Motor neuron (in vitro differentiated cells): ENCODE measurements at regions not wholly inside any gene's neighbourhood (a gene's known extent, or its start where the extent isn't known, plus 50 kb on each side); places are given as distances from the start of the nearest gene placed in this dataset.

Experiments
- ATAC-seq, 8 experiments: fragments of 200-7000 bp; cut with Tn5 transposase; replicated peaks in 6 of 8; 2 replicates each; pipeline ENCODE4 v1.8.0; 2021; ENCODE audit warnings: mild to moderate bottlenecking in 8 of 8, moderate library complexity in 8 of 8
- H3K27ac ChIP-seq, 2 donors: fragments of 250-450 bp; sonication (Bioruptor Pico); 2 replicates each; pipeline ENCODE4 v1.9.0; 2021; ENCODE audit warnings: antibody characterized with exemption in 2 of 2, mild to moderate bottlenecking in 2 of 2, moderate library complexity in 1 of 2
- H3K4me1 ChIP-seq, 2 donors: fragments of 250-450 bp; sonication (Bioruptor Pico); replicated peaks in 1 of 2; 2 replicates each; pipeline ENCODE4 v1.6.1; 2021; ENCODE audit warnings: antibody characterized with exemption in 2 of 2, mild to moderate bottlenecking in 2 of 2, moderate library complexity in 1 of 2
- H3K4me3 ChIP-seq, 5 donors: fragments of 250-450 bp; sonication (Bioruptor Pico); 2 replicates each; pipeline ENCODE4 v1.9.0; 2021; ENCODE audit warnings: antibody characterized with exemption in 5 of 5, mild to moderate bottlenecking in 5 of 5, moderate library complexity in 4 of 5
- WGBS, 10 experiments: fragments of 450-650 bp; shearing (Covaris generic); methylation state at CpG; one replicate each; pipeline ENCODE4 v1.0.0; 2022; 5-methylcytosine and 5-hydroxymethylcytosine counted together
- in situ Hi-C, 9 experiments: fragments of 400-800 bp; cut with MboI; loops; one replicate each; pipeline ENCODE4 v1.15.0; 2021; ENCODE audit warnings: low sequenced_read_pairs in 9 of 9, low pct_unique_long_range_greater_than_20kb in 2 of 9; ENCODE audit not compliant: unreplicated experiment in 9 of 9

- H3K27ac ChIP-seq: no peak overlapping the region
- peak in 1 of 8 experiments; percentile 55 for ATAC-seq
- in situ Hi-C loops: no loop called here
- no peak overlapping the region for H3K4me3 ChIP-seq
- WGBS, 10 experiments: 0 to 14% (median 0%) methylated on average over 1 of the region's 1 CpG; no CpG with 5 or more reads in 3 of the 10 experiments
- H3K4me1 ChIP-seq: peaks cover 12 to 13% of the 10 kb centered on the region in 2 donors
Observed at GRCh38 chr6:82739303-82739702, 326.3 kb downstream of the UBE3D start.

DNA sequence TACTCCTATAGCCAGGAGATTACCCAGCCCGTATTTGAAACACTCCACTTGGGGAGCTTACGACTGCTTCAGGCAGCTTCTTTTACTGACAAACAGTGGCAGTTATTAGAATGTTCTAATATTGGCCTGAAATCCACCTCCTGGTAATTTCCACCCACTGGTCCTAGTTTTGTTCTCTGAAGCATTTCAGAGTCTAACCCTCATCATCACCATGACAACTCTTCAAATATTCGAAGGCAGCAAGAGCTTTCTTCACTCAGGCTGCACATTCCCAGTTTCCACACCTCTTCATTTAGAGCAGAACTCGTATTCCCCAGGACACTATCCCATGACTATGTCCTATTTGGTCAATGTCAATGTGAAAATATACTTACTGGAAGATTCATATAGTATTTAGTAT is 325.6 kb downstream of the UBE3D start:
- in situ Hi-C loops: no loop called here
- Histone ChIP-seq H3K27ac (no peak overlapping the region), H3K4me1 (peaks cover 12 to 13% of the 10 kb centered on the region in 2 donors), H3K4me3 (no peak overlapping the region)
- ATAC-seq: peak in 3 of 8 experiments; percentile 16 to 59 (median 40)
- 11 to 83% (median 40%) methylated on average over 1 to 4 of the region's 4 CpGs; no CpG with 5 or more reads in 1 of the 10 experiments for WGBS, 10 experiments

DNA sequence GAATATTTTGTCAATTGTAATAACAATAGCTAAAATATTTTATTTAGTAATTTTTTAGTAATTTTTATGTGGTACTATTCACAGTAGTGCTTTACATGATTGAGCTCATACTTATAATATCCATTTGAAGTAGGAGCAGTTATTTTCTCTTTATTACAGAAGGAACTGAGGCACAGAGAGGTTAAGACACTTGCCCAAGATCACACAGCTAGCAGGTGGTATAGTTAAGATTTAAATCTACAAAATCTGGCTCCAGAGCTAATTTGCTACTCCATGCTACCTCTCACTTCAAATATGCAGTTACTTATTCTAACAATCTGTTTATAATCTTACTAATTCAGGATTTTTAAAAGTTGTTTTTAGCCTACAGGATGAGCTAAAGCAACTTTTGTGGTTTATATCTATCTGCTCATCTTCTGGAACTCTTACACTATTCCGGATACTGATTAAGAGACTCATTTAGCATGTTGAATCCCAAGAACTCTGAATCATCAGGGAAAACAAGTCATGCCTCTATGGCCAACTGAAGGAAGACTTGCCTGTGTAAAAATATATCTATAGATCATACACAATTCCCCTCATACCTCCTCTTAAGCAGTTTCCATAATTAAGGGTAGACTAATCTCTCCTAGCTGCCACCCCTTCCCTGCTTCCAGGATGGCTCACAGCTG is 324.2 kb downstream of the UBE3D start:
- in situ Hi-C loops: no loop called here
- H3K4me1 ChIP-seq: peaks cover 12 to 13% of the 10 kb centered on the region in 2 donors
- ATAC-seq: no peak
- no peak overlapping the region for H3K27ac ChIP-seq
- 33 to 100% (median 81%) methylated on average over 1 of the region's 1 CpG; no CpG with 5 or more reads in 4 of the 10 experiments for WGBS, 10 experiments
- no peak overlapping the region for H3K4me3 ChIP-seq

- 14 to 83% (median 46%) methylated on average over 1 to 3 of the region's 3 CpGs; no CpG with 5 or more reads in 2 of the 10 experiments for WGBS, 10 experiments
- no peak overlapping the region for H3K4me3 ChIP-seq
- peak in 2 of 8 experiments; percentile 15 to 76 for ATAC-seq
- in situ Hi-C loops: no loop called here
- peaks cover 12 to 13% of the 10 kb centered on the region in 2 donors for H3K4me1 ChIP-seq
- no peak overlapping the region for H3K27ac ChIP-seq
Observed at GRCh38 chr6:82741996-82742385, 323.6 kb downstream of the UBE3D start.

- Histone ChIP-seq H3K27ac (no peak overlapping the region), H3K4me3 (no peak overlapping the region), H3K4me1 (peaks cover 11 to 12% of the 10 kb centered on the region in 2 donors)
- in situ Hi-C loops: no loop called here
- no peak for ATAC-seq
- 33 to 90% (median 75%) methylated on average over 1 of the region's 1 CpG; no CpG with 5 or more reads in 5 of the 10 experiments for WGBS, 10 experiments
Observed at GRCh38 chr6:82744286-82745015, 321.2 kb downstream of the UBE3D start.

DNA sequence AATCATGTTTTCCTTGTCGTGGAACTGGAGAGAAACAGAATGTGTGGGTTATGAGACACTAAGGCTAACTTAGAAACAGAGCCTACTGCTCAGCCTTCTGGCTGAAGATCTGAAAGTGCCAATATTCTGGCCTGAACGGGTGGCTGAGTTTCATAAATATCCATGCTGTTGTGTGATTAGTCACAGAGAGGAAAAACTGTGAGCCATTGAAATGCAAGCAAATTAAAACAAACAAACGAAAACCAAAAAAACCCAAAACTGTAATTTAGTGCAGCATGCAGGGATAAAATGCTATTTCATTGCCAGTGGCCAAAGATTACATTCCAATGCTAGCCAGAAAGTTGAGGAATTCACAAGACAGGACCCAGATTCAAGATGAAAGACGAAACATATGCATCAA is 315.1 kb downstream of the UBE3D start:
- in situ Hi-C loops: no loop called here
- ATAC-seq: peak in 2 of 8 experiments; percentile 54 to 59
- H3K4me3 ChIP-seq: no peak overlapping the region
- WGBS, 10 experiments: 9 to 100% (median 77%) methylated on average over 2 to 4 of the region's 4 CpGs
- no peak overlapping the region for H3K27ac ChIP-seq
- H3K4me1 ChIP-seq: no peaks in the 10 kb centered on the region

DNA sequence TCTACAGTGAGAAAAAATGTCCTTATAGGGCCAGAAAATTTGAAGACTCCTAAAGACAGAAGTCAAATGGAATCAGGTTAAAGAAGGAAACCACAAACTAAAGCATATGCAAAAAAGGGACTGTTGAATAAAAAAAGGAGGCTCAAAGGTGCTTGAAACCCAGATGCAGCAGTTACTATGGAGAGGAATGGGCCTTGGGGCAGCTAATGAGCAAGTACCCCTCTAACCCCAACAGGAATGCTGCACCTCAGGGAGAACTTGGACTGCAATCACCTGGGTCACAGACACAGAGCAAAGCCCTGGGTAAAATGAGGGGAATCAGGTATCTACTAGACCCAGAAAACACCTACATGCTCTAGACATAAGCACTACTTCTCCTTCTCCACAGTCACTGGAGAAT is 313.9 kb downstream of the UBE3D start:
- no peak overlapping the region for H3K27ac ChIP-seq
- H3K4me1 ChIP-seq: no peaks in the 10 kb centered on the region
- H3K4me3 ChIP-seq: no peak overlapping the region
- in situ Hi-C loops: no loop called here
- no peak for ATAC-seq

GRCh38 chr6:82761674-82762345 is 303.8 kb downstream of the UBE3D start:
- in situ Hi-C loops: no loop called here
- 21 to 100% (median 87%) methylated on average over 1 to 2 of the region's 2 CpGs for WGBS, 10 experiments
- Histone ChIP-seq H3K27ac (no peak overlapping the region), H3K4me3 (no peak overlapping the region), H3K4me1 (no peaks in the 10 kb centered on the region)
- no peak for ATAC-seq

- no peak overlapping the region for H3K27ac ChIP-seq
- no peak overlapping the region for H3K4me3 ChIP-seq
- no peaks in the 10 kb centered on the region for H3K4me1 ChIP-seq
- WGBS, 10 experiments: 15 to 100% (median 83%) methylated on average over 1 of the region's 1 CpG; no CpG with 5 or more reads in 1 of the 10 experiments
- peak in 1 of 8 experiments; percentile 17 for ATAC-seq
- in situ Hi-C loops: no loop called here
Observed at GRCh38 chr6:82766476-82766875, 299.2 kb downstream of the UBE3D start.

GRCh38 chr6:82767037-82767436 is 298.6 kb downstream of the UBE3D start:
- no peak overlapping the region for H3K27ac ChIP-seq
- no peaks in the 10 kb centered on the region for H3K4me1 ChIP-seq
- in situ Hi-C loops: no loop called here
- WGBS, 10 experiments: 67 to 100% (median 100%) methylated on average over 1 to 4 of the region's 5 CpGs; no CpG with 5 or more reads in 5 of the 10 experiments
- ATAC-seq: peak in 2 of 8 experiments; percentile 18 to 62
- H3K4me3 ChIP-seq: no peak overlapping the region

- no peak for ATAC-seq
- Histone ChIP-seq H3K27ac (no peak overlapping the region), H3K4me3 (no peak overlapping the region), H3K4me1 (no peaks in the 10 kb centered on the region)
- in situ Hi-C loops: no loop called here
- WGBS, 10 experiments: 60 to 84% (median 80%) methylated on average over 1 to 4 of the region's 4 CpGs; no CpG with 5 or more reads in 3 of the 10 experiments
Observed at GRCh38 chr6:82767447-82767846, 298.2 kb downstream of the UBE3D start.

DNA sequence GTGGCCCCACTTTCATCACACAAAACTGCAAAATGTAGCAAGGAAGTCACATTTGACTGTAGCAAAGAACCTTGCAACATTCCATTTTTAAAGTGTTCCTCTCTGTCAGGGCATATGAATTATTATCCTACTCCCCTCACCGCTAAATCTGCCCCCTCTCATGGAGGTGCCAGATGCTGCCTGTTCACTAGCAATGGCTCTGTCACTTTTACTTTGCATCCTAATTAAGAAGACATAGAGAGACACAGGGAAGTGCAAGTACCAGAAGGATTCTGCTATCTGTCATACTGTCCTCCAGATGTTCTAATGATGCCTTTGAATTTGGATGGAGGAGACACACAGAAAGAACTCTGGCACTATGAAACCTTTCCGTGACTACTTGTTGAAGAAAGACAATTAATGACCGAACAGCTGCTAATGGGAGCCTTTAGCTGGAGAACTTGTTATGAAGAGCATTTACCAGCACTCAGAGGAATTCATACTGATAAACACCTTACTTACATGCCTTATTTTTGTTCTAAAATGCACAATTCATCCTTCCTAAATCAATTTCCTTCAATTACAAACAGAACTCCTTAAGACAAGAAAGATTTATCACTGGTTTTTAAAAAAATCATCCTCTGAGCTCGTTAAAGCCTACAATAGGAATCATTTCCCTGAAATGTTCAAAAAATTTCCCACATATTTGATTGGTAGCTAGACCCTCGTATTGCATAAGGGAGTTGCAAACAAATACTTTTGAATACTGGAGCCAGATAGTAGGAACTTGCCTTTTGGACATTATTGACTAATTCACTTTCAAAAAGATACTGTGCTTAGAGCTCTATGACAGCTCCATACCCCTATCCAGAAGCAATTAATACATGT is 292.6 kb downstream of the UBE3D start:
- 19 to 100% (median 61%) methylated on average over 2 to 5 of the region's 5 CpGs for WGBS, 10 experiments
- in situ Hi-C loops: no loop called here

More for the DNA sequence above, 292.6 kb downstream of the UBE3D start:
- Histone ChIP-seq H3K4me1 (peaks cover 3 to 5% of the 10 kb centered on the region in 2 donors), H3K27ac (no peak overlapping the region), H3K4me3 (no peak overlapping the region)
- ATAC-seq: no peak
